Globus pallidus (tissue), 1 donor: ENCODE measurements at regions not wholly inside any gene's neighbourhood (a gene's known extent, or its start where the extent isn't known, plus 50 kb on each side); places are given as distances from the start of the nearest gene placed in this dataset.
"Not testable (repeated sequence)": the region's sequence is repeated elsewhere in the genome, so short reads cannot be mapped to it uniquely, and the experiment has no call there.

Experiments used
- DNase-seq: peaks from one replicate; pipeline ENCODE4 v3.0.0-alpha.2; 2015; ENCODE audit warnings: low spot score

DNA sequence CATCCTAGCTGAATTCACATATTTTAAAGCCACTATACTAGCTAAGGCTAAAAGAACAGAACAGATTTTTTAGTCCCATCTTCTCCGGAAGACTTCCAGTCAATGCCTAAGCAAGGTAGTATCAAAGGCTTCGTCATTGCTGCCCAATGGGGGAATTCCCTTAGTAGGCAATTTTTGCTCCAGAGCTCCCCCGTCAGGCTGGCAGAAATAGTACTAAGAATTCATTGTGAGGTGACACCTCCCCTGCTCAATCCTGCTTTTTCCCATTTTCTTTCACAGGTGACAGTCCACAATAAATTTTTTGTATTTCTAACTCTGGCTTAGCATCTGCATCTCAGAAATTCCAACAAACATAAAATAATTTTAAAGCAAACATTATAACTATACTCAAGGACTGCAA lies 52.8 kb upstream of the SRSF6 start:
- no peak for DNase-seq

DNA sequence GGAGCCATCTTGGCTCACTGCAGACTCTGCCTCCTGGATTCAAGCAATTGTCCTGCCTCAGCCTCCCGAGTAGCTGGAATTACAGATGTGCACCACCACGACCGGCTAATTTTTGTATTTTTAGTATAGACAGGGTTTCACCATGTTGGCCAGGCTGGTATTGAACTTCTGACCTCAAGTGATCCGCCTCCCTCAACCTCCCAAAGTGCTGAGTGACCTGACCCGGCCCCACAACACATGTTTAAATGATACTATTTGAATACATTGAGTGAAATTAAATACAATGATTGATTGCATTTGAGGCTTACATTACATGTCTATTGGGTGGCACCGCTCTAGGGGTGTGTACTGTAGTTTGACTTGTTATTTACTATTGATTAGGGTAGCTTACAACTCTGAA lies 56.8 kb upstream of the SRSF6 start:
- DNase-seq, result not testable (repeated sequence)

DNA sequence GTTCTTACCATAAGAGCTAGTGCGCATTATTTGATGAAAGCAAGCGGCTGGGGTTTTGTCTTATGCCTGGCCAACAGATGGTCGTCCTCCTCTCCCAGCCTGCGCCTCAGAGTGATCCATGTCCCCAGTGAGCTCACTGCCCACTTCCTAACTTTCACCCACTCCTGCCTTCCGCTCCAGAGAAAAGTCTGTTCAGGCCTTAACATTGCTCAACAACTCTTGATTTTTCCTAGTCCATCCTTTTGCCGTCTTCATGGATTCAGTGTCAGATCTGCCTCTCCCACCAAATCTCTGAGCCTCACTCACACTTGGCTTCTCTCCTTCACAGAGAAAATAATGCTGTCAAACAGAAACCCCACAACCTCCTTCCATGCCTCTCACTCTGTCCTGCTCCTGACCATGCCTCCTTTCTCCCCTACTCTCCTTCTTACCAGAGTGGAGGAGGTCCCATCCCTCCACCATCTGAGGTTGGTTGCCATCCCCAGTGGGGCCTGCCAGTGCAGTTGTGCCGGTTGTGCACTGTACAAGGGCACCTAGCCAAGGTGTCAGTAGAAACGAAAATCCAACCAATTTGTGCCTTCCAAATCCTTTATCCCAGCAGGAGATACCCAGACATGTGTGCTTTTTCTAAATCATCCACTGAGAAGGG lies 58.9 kb upstream of the SRSF6 start:
- DNase-seq, result no peak

- DNase-seq, result no peak
Observed at GRCh38 chr20:43397147-43397546, 60.5 kb upstream of the SRSF6 start.

DNA sequence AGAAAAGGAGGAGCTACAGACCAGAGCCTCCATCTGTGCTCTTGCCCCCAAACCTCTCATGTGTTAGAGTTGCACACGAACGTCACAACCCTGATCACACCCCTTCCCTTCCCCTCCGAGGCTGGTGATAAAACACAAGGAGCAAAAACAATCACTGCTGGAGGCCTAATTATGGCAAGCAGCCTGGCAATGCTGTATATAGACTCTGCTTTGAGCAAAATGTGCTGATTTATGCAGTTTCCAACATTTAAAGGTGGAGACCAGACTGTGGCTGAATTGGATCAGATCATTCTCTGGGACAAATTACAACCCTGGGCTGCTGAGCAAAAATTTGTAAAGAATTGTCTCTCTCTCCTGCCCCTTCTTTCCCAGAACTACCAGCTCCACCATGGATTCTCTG lies 64.6 kb upstream of the SRSF6 start:
- DNase-seq, result no peak

DNA sequence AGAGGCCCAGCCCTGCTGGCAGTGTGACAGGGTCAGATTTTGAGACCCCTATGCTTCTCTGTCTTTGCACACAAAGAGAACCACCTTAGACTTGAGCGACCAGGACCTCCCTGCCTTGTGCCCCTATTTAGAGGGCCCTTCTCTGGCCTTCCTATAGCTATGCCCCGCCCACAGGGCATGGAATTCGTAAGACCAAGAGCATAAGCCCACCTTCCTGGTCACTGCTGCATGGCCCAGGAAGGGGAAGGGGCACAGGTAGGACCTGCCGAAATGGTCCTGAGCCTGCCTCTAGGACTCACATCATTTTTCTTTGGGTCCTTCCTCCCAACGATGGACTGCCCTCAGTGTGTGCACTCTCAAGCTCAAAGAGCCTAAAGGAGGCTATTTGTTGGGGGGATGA lies 65.1 kb upstream of the SRSF6 start:
- no peak for DNase-seq

- DNase-seq, result no peak
Observed at GRCh38 chr20:43389839-43390626, 67.7 kb upstream of the SRSF6 start.

DNA sequence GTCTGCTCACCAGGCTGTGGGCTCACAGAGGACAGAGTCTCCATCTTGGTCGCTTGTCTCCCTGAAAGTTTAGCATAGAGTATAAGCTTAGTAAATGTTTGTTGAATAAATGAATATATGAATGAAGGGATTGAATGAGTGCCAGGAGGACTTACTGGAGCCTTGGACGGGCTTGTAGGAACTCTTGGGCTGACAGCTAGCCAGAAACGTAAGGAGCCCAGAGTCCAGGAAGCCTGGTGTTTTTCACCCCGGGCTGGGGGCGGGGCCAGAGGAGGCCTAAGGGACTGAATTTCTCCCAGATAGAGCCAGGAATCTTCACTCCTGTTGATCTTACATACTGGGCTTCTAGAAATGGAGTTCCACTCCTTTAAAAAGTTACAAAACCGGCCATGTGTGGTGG lies 68.5 kb upstream of the SRSF6 start:
- DNase-seq, result no peak

DNA sequence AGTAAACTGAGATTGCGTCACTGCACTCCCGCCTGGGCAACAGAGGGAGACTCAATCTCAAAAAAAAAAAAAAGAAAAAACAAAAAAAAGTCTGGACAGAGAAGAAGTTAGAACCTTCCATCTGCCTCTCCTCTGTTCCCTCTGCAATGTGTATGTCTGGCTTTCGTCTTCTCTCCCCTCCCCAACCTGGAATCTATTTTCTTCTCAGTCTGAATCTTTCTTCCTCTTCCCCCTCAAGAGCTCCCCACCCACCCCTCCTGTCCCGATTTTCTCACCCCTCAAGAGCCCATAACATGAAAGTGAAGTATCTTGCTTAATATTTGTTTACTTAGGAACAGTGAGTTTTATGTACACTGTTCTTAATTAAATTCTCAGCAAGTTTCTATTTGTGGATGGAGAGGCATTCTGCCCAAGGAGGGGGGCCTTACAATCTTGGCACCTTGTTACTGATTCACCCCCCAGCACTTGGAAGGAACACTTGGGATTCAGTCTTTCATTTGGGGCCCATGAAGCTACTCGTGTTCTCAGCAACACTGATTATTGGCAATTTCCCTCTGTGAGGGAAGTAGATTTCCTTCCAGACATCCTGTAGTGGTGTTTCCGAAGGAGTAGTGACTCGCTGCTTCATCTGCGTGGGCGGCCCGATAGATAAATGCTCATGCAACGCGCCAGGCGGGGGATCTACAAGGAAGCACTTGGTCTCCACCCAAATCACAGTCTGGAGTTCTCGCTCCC lies 69.3 kb upstream of the SRSF6 start:
- DNase-seq, result no peak

DNA sequence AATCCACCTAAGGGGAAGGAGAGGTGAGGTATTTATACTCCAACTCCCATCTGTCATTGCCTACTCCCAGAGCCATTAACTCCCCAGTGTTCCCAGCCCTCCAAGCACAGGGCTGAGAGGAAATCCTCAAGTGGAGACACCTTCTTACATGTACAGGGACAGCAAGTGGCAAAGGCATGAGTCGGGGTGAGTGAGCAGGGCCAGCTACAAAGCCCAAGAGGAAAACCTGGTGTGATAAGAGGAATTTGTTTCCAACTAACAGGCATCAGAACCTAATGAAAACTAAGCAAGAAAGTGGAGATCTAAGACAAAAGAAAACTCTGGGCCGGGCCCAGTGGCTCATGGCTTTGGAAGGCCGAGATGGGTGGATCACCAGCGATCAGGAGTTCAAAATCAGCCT lies 70.0 kb upstream of the SRSF6 start:
- DNase-seq, result no peak

- no peak for DNase-seq
Observed at GRCh38 chr20:43386878-43387277, 70.8 kb upstream of the SRSF6 start.

DNA sequence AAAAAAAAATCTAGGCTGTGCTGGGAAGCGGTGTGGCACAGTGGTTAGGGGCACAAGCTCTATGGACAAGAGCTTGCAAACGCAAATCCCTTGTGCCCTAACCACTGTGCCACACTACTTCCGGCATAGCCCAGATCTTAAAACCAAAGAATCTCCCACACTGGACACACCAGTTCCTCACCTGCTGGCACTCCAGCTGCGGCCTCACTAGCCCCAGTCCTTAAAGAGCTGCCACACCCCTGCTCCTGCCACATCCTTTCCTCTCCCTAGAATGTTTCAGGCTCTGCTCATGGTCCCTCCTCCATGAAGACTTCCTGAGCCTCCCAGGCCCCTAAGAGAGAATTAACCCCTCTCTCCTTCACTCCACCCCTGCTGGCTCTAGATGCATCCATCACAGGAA lies 71.8 kb upstream of the SRSF6 start:
- no peak for DNase-seq

- no peak for DNase-seq
Observed at GRCh38 chr20:43384101-43384940, 73.4 kb upstream of the SRSF6 start.

DNA sequence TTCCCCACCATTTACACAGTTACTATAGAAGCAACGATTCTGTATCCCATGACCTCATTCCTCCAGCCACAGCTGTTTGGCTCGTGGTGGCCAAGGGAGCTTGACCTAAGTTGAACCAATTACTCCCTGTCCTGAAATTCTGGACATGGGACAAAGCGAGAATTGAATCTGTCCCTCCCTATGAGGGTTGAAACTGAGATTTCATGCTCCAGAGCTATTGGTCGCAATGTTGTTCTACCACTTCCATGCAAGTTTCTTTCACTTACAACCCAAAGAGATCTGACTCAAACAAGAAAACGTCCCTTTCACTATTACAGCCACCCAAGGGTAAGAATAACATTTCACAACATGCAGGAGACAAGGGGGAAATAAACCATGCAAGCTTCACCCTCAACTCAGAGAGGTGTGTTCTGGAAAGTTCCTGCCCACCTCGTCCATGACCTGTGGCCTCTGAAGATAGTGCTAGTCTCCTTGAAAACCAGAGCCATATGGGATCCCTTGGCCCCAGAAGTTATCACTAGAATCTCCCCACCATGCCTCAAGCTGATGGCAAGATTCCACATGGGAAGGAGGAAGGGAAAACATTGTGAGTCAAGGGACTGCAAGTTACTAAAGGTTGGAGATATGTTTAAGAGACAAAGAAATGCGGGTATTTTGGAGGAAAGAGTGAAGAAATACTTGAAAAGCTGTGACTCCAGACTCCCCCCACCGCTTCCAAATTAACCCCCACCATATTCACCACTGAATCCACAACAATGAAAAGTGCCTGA lies 74.5 kb upstream of the SRSF6 start:
- DNase-seq, result no peak

GRCh38 chr20:43382135-43382534 lies 75.6 kb upstream of the SRSF6 start:
- DNase-seq, result not testable (repeated sequence)

- DNase-seq, result not testable (repeated sequence)
Observed at GRCh38 chr20:43381533-43381932, 76.2 kb upstream of the SRSF6 start.

GRCh38 chr20:43379239-43379917 lies 78.3 kb upstream of the SRSF6 start:
- no peak for DNase-seq

DNA sequence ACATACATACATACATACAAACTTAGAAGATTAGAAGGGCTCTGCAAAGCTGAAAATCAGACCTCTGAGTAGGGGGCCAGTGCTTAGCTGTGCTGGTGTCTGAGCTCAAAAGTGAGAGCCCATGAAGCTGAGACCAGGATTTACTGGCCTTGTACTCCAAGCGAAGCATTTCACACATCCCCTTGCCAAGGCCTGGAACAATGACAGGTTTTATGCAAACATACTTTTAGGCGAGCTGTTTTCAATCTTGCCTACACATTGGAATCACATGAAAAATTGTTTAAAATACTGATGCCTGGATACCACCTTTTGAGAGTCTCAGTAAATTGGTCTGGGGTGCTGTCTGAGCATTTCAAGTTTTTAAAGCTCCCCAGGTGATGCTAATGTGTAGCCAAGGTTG lies 80.9 kb upstream of the SRSF6 start:
- no peak for DNase-seq

GRCh38 chr20:43375591-43375990 lies 82.1 kb upstream of the SRSF6 start:
- no peak for DNase-seq

DNA sequence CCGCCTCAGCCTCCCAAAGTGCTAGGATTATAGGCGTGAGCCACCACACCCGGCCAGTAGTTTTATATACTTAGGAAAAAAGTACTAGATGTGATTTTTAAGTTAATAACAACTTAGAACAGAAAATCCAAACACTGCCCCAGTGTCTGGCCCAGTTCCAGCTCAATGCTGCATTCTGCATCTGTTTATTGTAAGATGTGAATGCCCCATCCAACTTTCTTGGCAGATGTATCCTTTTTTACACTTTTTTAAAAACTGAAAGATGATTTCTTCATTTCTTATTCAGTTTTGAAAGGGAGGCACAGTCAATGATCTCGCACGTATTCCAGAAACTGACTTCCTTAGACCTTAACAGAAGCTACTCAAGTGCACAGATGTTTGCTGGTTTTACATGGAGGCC lies 85.6 kb upstream of the SRSF6 start:
- no peak for DNase-seq

- no peak for DNase-seq
Observed at GRCh38 chr20:43365691-43366090, 92.0 kb upstream of the SRSF6 start.
